GM18868 (cell line): ENCODE measurements at regions not wholly inside any gene's neighbourhood (a gene's known extent, or its start where the extent isn't known, plus 50 kb on each side); places are given as distances from the start of the nearest gene placed in this dataset.

Source experiments
- ATAC-seq: cut with Tn5 transposase; IDR thresholded peaks from one replicate; pipeline ENCODE4 v1.9.1; 2021; ENCODE audit warnings: mild to moderate bottlenecking, moderate library complexity; ENCODE audit not compliant: unreplicated experiment

DNA sequence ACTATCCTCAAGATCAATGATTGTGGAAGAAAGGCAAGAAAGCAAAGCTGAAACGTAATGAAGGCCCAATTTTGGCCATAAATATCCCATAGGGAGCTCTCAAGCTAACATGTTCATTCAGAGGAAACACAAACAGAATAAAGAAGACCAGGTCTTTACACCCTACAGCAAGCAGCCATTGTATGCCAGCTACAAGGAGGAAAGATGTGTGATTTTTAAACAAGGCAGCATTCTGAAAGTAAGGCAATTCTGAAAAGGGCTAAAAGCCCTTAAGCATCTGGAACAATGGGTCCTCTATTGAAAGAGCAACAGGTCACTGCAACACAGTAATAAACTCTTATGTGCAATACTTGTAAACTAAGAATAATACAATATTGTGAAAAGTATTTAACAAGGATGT is 1002.4 kb downstream of the SLITRK1 start:
- no peak for ATAC-seq

DNA sequence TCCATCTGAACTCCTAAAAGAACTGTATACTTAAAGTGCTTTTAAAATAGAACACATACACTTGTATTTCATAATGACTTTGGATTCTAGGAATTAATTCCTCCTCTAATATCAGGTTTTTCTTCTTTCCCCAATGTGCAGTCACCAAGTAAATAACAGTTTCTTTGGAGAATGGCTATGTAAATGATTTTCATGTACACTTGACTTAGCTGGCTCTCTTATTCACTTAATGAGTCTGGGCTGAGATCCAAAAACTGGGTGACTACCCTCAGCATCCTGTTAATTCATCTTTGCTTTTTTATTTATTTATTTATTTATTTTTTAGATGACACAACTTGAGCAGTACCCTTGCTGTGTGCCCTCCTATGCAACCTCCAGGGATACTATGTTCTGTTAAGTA is 1003.7 kb downstream of the SLITRK1 start:
- no peak for ATAC-seq

DNA sequence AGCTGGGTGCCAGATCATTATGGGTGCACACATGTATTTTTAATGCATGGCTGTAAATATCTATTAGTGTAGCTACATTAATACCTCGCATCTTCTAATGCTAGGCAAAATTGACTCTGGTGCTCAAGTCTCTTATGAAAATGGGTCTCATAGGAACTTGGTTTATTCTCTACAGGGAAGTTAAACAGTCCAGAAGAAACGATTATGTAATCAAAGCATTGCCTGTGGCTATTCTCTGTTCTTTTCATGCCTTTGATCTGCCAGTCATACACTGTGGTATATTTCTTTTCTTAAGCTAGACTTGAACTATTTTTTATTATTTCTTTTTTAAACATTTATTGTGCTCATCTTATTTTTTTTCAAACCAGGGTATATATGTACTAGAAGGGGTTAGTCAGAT is 1015.0 kb downstream of the SLITRK1 start:
- ATAC-seq = no peak

GRCh38 chr13:82850644-82851043 is 1031.6 kb downstream of the SLITRK1 start:
- no peak for ATAC-seq

DNA sequence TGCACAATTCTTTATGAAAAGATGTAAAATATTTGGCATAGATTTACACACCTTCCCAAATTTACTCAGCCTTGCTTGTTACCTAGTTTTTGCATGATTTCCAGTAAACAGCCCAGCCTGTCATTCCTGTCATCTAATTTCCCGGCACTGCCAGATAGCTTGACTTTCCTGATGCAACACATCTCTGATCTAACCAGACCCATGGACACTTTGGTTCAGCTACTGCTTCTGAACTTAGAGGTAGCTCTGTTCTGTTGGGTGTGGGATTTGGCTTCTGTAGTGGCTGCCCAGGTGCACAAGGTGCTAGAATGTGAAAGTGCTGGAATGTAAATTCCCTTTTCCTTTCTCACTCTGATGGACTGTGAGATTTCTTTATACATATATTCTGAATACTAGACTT is 1033.5 kb downstream of the SLITRK1 start:
- ATAC-seq = no peak

GRCh38 chr13:82847595-82847994 is 1034.7 kb downstream of the SLITRK1 start:
- ATAC-seq = no peak

DNA sequence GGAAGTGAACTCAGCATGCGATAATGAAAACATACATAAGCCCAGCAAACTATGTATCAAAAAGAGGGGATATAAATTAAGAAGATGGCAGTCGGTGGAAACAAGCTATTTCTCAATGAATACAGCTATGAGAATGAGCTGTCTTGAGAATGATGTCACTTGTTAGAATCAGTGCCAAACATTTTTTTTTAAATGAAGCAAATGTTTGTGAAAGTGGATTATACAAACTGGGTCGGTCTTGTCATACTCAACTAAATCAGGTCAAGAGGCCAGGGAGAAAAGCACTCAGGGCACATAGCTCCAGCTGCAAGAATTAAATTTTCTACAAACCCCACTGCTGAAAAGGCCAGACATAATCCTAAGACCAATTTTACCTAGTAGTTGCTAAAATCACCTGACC is 1048.4 kb downstream of the SLITRK1 start:
- ATAC-seq = no peak

DNA sequence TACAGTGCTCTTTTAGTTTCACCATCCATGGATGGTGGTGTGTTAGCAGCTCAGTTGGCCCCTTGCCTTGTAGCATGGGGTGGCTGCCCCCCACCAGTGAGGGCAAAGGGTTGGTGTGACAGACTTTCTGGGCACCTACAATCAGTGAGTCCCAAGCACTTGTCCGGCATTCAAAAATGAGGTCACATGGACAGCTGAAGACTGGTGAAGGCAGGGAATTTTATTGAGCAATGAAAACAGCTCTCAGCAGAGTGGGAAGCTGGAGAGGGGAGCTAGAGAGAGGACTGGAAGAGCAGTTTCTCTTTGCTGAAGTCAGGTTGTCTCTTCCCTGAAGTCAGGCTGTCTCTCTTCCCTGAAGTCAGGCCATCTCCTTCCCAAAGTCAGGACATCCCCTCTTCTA is 1053.2 kb downstream of the SLITRK1 start:
- no peak for ATAC-seq

DNA sequence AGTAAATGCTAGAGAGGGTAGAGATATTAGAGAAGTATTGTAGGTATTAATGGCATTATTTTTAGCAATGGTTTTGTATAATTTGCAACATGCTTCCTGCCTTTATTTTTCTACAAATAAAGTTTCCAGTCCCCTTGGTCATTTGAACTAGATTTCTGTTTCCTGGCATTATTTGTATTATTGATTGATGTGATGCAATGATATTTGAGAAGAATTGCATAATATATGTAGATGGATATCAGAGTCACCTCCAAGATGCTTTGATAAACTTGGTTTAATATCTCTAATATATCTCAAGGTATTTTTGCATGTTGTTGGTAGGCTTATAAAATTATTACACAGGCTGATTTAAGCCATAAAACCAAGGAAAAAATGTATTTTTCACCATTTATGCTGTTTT is 1054.5 kb downstream of the SLITRK1 start:
- no peak for ATAC-seq

DNA sequence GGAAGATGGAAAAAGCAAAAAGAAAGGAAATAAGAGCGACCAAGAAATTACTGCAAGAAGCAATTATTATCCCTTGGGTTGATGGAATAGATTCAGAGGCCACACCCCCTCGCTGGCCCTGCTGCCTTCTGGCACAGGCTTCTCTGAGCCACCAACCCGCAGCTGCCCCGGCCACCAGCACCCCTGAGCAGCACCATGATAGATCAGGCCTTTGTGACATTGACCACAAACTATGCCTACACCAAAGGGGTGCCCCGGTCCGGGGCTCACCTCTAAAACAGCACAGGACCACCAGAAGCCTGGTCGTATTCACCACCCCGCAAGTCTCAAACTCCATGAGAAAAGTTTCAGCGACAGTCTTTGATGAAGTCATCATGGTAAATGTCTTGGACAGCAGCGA is 1059.3 kb downstream of the SLITRK1 start:
- no peak for ATAC-seq

- ATAC-seq = no peak
These were observed 1065.1 kb downstream of the SLITRK1 start for GRCh38 chr13:82817133-82817532.

DNA sequence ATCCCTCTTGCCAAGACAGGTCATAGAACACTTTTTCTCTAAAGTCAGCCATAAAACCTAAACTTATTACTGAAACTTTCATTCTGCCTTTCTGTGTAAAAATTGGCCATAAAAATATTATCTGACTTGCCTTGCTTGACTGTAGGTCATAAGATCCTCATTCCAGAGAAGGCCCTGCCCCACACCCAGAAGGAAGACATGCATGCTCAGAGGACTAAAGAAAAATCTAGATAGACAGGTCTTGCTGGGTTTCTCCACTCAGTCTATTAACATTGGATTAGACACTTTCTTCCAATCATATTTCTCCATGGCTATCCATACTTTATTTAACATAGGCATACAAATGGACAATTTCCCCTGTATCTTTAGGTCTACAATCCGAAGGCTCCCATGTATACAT is 1066.5 kb downstream of the SLITRK1 start:
- ATAC-seq = no peak

DNA sequence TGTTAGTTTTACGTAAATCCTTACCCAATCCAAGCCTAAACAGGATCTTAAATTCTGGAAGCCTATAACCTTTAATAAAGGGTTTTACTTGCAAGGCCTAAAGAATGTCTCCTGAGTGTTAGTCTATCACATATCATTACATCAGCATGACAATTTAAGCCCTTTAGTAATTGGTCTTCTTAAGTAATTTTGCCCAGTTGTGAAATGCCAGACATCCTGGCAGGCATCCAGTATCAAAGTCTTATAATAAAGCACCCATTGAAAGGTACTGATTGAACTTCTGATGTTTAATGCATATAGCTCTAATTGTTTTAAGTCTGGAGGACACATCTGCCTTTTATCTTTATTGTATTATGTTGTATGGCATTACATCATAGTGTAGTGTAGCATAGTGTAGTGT is 1078.9 kb downstream of the SLITRK1 start:
- no peak for ATAC-seq

GRCh38 chr13:82802528-82802927 is 1079.7 kb downstream of the SLITRK1 start:
- ATAC-seq = no peak

DNA sequence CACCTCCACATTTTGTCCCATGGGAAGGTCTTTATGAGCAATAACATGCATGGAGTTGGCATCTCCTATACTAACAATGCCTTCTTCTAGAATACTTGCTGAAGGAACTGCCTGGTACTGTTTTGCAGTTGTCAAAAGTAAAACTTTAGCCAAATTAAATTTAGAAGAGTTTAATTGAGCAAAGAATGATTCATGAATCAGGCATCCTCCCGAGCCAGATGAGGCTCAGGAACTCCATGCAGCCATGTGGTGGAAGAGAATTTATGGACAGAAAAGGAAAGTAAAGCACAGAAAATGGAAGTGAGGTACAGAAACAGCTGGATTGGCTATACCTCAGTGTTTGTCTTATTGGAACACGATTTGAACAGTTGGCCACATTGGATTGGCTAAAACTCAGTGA is 1081.9 kb downstream of the SLITRK1 start:
- no peak for ATAC-seq

GRCh38 chr13:82797876-82798275 is 1084.4 kb downstream of the SLITRK1 start:
- no peak for ATAC-seq

DNA sequence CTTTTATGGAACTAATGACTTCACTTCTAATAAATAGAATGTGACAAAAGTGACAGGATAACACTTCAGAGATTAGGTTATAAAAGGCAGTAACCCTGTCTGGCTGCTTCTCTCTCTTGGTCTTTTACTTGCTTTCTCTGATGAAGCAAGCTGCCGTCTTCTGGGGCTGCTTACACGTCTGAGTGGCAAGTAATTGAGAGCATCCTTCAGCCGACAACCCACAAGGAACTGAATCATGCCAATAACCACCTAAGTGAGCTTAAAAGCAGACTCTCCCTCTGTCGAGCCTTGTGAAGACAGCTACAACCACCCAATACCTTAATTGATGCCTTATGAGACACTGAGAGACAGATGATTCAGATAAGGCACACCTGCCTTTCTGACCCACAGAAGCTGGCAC is 1091.2 kb downstream of the SLITRK1 start:
- ATAC-seq = no peak

- ATAC-seq = no peak
These were observed 1109.5 kb downstream of the SLITRK1 start for GRCh38 chr13:82772816-82773215.

- no peak for ATAC-seq
These were observed 1115.4 kb downstream of the SLITRK1 start for GRCh38 chr13:82766732-82767321.

DNA sequence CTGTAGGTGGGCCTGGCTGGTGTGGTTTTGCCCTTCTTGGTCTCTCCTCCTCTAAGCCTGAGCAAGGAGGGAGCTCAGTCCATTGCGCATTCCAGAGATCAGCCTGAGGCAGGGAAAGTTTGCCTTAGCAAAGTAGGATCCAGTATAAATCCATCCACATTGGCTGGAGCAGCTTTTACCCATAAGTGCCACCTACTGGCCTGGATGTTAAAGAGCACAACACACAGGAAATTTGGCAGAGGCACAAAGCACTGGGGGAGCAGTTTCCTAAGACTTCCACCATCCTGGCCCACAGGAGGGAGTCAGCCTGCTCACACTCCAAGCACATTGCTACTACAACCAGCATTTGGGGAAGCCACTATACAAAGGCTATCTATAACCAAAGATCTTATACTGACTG is 1124.2 kb downstream of the SLITRK1 start:
- ATAC-seq = no peak

- no peak for ATAC-seq
These were observed 1131.1 kb downstream of the SLITRK1 start for GRCh38 chr13:82751206-82751605.

DNA sequence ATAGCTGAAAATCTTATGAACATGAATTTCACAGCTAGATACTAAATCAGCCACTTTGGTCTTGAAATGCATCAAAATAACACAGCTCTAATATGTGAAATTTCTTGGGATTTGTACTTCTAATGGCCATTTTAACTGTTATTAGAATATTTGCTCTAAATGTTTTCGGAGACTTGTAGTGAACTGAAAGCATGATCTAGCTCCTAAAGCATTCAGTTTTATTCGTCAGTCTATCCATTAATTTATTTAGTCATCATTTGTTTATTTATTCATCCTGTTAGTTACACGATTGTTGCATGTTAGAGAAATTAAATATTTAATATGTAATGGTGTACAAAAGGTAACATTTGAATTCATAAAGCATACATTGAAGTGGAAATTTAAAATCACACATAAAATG is 1132.7 kb downstream of the SLITRK1 start:
- ATAC-seq = no peak

DNA sequence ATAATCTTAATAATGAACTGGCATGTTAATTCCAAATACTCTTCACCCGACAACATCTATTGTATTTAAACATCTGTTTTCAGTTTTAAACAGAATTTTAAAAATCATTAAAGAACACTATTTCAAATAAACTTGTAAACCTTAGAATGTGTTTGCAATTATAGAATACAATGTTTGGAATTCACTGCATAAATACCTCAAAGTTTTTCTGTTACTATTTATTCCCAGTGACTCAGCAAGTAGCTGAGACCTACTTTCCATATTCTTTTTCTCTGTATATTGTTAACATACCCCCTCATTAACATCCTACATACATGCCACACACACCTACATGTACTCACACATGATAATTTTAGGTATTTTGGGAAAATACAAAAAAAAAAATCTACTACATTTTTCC is 1134.3 kb downstream of the SLITRK1 start:
- ATAC-seq = no peak

DNA sequence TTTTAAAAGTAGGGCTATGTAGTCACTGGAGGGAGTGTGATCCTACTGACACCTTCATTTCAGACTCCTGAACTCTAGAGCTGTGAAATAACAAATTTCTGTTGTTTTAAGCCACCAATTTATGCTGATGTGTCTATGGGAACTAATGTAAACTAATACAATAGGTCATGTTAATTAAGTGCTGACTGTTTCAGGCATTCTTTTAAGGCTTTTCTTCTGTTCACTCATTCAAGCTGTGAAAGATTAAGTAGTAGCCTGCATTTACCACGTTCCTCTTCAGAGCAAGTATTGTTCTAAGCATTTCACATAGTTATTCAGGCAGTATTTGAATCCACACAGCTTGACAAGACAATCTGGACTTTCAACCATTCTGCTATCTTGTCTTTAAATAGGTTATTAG is 1135.0 kb downstream of the SLITRK1 start:
- no peak for ATAC-seq
